ENCODE measurements at regions not wholly inside any gene's neighbourhood (a gene's known extent, or its start where the extent isn't known, plus 50 kb on each side); places are given as distances from the start of the nearest gene placed in this dataset.

DNA sequence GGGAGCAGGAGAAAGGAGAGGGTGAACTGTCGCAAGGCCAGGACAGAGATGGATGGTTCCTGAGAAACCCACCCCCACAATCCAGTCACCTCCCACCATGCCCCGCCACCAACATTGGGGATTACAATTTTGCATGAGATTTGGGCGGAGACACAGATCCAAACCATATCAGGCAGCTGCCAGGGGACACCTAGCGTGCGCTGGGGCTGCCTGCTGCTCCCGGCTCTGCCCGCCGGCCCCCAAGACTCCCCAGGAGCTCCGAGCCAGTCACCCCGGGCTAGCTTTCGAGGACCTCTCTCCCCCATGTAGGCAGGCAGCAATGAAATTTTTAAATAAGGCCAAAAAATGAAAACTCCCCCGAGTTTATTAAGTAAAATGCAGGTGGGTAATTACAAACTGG, 111.7 kb downstream of the UNCX start:
- CTCF ChIA-PET, result interaction anchor here (1.6 kb wide), 1 partner anchor 118 kb away, joined by 4 read pairs; no protein-coding TSS in a partner anchor
- no peak overlapping the region for H3K27ac ChIP-seq (ENCODE audit: low read depth in 2 of 2, low read length in 1 of 2)
- TF ChIP-seq, protein P1, sequence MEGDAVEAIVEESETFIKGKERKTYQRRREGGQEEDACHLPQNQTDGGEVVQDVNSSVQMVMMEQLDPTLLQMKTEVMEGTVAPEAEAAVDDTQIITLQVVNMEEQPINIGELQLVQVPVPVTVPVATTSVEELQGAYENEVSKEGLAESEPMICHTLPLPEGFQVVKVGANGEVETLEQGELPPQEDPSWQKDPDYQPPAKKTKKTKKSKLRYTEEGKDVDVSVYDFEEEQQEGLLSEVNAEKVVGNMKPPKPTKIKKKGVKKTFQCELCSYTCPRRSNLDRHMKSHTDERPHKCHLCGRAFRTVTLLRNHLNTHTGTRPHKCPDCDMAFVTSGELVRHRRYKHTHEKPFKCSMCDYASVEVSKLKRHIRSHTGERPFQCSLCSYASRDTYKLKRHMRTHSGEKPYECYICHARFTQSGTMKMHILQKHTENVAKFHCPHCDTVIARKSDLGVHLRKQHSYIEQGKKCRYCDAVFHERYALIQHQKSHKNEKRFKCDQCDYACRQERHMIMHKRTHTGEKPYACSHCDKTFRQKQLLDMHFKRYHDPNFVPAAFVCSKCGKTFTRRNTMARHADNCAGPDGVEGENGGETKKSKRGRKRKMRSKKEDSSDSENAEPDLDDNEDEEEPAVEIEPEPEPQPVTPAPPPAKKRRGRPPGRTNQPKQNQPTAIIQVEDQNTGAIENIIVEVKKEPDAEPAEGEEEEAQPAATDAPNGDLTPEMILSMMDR (IDR thresholded peaks at IDR 0.05), result no peak
- TF ChIP-seq, protein P2, sequence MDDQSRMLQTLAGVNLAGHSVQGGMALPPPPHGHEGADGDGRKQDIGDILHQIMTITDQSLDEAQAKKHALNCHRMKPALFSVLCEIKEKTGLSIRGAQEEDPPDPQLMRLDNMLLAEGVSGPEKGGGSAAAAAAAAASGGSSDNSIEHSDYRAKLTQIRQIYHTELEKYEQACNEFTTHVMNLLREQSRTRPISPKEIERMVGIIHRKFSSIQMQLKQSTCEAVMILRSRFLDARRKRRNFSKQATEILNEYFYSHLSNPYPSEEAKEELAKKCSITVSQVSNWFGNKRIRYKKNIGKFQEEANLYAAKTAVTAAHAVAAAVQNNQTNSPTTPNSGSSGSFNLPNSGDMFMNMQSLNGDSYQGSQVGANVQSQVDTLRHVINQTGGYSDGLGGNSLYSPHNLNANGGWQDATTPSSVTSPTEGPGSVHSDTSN (IDR thresholded peaks at IDR 0.05), result no peak
- TF ChIP-seq FOSL2 (IDR thresholded peaks at IDR 0.05; ENCODE audit: borderline replicate concordance, low read depth) (no peak), GATA2 (CRISPR knock-in tag; IDR thresholded peaks at IDR 0.05) (no peak), FOXJ3 (CRISPR knock-in tag; IDR thresholded peaks at IDR 0.05) (no peak), EP300 (IDR thresholded peaks at IDR 0.05; ENCODE audit: borderline replicate concordance in 1 of 2, low read depth in 1 of 2, low read length in 1 of 2) (no peak), SIN3A (IDR thresholded peaks at IDR 0.05; ENCODE audit: borderline replicate concordance, low read depth, low read length) (no peak), GABPA (IDR thresholded peaks at IDR 0.05; ENCODE audit: low read depth) (no peak), MXI1 (IDR thresholded peaks at IDR 0.05; ENCODE audit: low read depth, low read length) (no peak), POLR2AphosphoS5 (IDR thresholded peaks at IDR 0.05; ENCODE audit: low read depth, low read length) (no peak), TEAD4 (IDR thresholded peaks at IDR 0.05; ENCODE audit: borderline replicate concordance, insufficient read depth) (no peak), JUND (IDR thresholded peaks at IDR 0.05) (no peak), TAF1 (IDR thresholded peaks at IDR 0.05; ENCODE audit: borderline replicate concordance, low read depth, low read length) (no peak), RXRA (IDR thresholded peaks at IDR 0.05; ENCODE audit: borderline replicate concordance, low read depth) (no peak)
- TF ChIP-seq, protein P3, sequence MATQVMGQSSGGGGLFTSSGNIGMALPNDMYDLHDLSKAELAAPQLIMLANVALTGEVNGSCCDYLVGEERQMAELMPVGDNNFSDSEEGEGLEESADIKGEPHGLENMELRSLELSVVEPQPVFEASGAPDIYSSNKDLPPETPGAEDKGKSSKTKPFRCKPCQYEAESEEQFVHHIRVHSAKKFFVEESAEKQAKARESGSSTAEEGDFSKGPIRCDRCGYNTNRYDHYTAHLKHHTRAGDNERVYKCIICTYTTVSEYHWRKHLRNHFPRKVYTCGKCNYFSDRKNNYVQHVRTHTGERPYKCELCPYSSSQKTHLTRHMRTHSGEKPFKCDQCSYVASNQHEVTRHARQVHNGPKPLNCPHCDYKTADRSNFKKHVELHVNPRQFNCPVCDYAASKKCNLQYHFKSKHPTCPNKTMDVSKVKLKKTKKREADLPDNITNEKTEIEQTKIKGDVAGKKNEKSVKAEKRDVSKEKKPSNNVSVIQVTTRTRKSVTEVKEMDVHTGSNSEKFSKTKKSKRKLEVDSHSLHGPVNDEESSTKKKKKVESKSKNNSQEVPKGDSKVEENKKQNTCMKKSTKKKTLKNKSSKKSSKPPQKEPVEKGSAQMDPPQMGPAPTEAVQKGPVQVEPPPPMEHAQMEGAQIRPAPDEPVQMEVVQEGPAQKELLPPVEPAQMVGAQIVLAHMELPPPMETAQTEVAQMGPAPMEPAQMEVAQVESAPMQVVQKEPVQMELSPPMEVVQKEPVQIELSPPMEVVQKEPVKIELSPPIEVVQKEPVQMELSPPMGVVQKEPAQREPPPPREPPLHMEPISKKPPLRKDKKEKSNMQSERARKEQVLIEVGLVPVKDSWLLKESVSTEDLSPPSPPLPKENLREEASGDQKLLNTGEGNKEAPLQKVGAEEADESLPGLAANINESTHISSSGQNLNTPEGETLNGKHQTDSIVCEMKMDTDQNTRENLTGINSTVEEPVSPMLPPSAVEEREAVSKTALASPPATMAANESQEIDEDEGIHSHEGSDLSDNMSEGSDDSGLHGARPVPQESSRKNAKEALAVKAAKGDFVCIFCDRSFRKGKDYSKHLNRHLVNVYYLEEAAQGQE (IDR thresholded peaks at IDR 0.05; ENCODE audit: low read depth, low read length), result no peak
- TF ChIP-seq, protein P4, sequence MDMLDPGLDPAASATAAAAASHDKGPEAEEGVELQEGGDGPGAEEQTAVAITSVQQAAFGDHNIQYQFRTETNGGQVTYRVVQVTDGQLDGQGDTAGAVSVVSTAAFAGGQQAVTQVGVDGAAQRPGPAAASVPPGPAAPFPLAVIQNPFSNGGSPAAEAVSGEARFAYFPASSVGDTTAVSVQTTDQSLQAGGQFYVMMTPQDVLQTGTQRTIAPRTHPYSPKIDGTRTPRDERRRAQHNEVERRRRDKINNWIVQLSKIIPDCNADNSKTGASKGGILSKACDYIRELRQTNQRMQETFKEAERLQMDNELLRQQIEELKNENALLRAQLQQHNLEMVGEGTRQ (IDR thresholded peaks at IDR 0.05; ENCODE audit: borderline replicate concordance, low read depth, low read length), result no peak
- no peaks in the 10 kb centered on the region for H4K20me1 ChIP-seq (ENCODE audit: insufficient read depth)
- DNase-seq, result no peak
- H3K4me2 ChIP-seq, result no peak overlapping the region
- H3K9me2 ChIP-seq, result no peaks in the 10 kb centered on the region
- no peak overlapping the region for H3K4me3 ChIP-seq (ENCODE audit: low read depth in 2 of 2, low read length in 1 of 2)
- 32% methylated on average over 12 of the region's 12 CpGs for WGBS (ENCODE audit: low lambda C conversion rate)
- no peaks in the 10 kb centered on the region for H3K36me3 ChIP-seq (replicated peaks in 1 of 2; ENCODE audit: control insufficient read depth in 1 of 2, insufficient read depth in 2 of 2, low read length in 1 of 2)
- H3K27me3 ChIP-seq (ENCODE audit: insufficient read depth), result peaks cover 100% of the 10 kb centered on the region
- H3K79me2 ChIP-seq (ENCODE audit: insufficient read depth), result no peaks in the 10 kb centered on the region
- POLR2A ChIA-PET, result no interaction called here
- no peak overlapping the region for H3K9ac ChIP-seq
- H3K9me3 ChIP-seq, result no peaks in the 10 kb centered on the region
- no peaks in the 10 kb centered on the region for H3K4me1 ChIP-seq (ENCODE audit: control insufficient read depth in 1 of 2, insufficient read depth in 2 of 2, low read depth in 1 of 2, low read length in 1 of 2)
- no peak overlapping the region for H2AFZ ChIP-seq (ENCODE audit: low read depth)
- no peaks in the 10 kb centered on the region for H3F3A ChIP-seq (replicated peaks; ENCODE audit: insufficient read depth)
